ENCODE measurements at regions not wholly inside any gene's neighbourhood (a gene's known extent, or its start where the extent isn't known, plus 50 kb on each side); places are given as distances from the start of the nearest gene placed in this dataset.

DNA sequence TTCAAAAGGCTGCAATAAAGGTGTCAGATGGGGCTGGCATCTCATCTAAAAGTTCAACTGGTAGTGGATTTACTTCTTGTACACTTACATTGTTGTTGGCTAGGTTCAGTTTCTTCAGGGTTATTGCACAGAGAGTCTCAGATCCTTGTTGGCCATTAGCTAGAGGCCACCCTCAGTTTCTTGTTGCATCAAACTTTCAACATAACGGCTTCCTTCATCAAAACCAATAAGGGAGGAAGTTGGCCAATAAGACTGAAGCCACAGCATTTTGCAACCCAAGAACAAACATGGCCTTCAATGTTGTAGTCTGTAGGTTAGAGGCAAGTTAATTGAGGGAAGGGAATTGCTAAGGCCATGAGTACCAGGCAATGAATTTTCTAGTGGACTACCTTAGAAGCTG lies 218.0 kb downstream of the ZBBX start:
- intact Hi-C loops (cut with micrococcal nuclease): no loop called here
- CTCF ChIA-PET (ENCODE audit: partially characterized antibody): no interaction called here
- peaks cover 0 to 11% (median 4%) of the 10 kb centered on the region in 8 donors for H3K9me3 Mint-ChIP-seq
- DNase-seq: no peak
- H3K4me1 ChIP-seq (ENCODE audit: insufficient read depth, low read length): no peaks in the 10 kb centered on the region
- no peak overlapping the region for H3K27ac Mint-ChIP-seq
- H3K27ac ChIP-seq (ENCODE audit: low read depth, low read length): no peak overlapping the region
- no peaks in the 10 kb centered on the region for H3K36me3 Mint-ChIP-seq
- H3K27me3 ChIP-seq (ENCODE audit: insufficient read depth, low read length): no peaks in the 10 kb centered on the region
- no peaks in the 10 kb centered on the region for H3K4me1 Mint-ChIP-seq
- no peak overlapping the region for H3K4me3 Mint-ChIP-seq
- H3K9me3 ChIP-seq (ENCODE audit: control insufficient read depth in 1 of 2, low read length in 2 of 2): no peaks in the 10 kb centered on the region
- H3K4me3 ChIP-seq (ENCODE audit: low read length in 2 of 2): no peak overlapping the region
- POLR2A ChIA-PET (ENCODE audit: partially characterized antibody): no interaction called here
- H3K36me3 ChIP-seq (ENCODE audit: insufficient read depth, low read length): no peaks in the 10 kb centered on the region
- no peaks in the 10 kb centered on the region for H3K27me3 Mint-ChIP-seq

DNA sequence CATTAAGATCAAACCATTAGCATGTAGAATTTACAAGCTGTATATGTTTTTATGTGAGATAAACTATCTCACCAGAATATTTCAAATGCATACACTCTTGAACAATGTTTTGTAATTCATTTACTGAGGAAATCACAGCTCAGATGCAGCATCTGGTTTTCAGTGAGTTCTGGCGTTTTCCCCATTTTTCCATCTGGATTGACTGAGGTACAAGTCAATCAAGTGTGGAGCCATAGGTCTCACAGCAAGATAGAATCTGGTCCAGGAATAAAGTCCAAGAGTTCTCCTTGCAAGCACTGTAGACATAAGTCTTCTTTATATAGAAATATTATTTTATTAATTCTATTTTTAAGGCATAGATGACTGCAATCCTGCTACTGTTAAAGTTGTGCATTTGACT lies 219.3 kb downstream of the ZBBX start:
- Histone ChIP-seq H3K9me3 (ENCODE audit: control insufficient read depth in 1 of 2, low read length in 2 of 2) (no peaks in the 10 kb centered on the region), H3K4me3 (ENCODE audit: low read length in 2 of 2) (no peak overlapping the region), H3K4me1 (ENCODE audit: insufficient read depth, low read length) (no peaks in the 10 kb centered on the region), H3K27me3 (ENCODE audit: insufficient read depth, low read length) (no peaks in the 10 kb centered on the region), H3K27ac (ENCODE audit: low read depth, low read length) (no peak overlapping the region), H3K36me3 (ENCODE audit: insufficient read depth, low read length) (no peaks in the 10 kb centered on the region)
- intact Hi-C loops (cut with micrococcal nuclease): no loop called here
- no peak for DNase-seq
- Mint-ChIP-seq H3K4me1 (no peaks in the 10 kb centered on the region), H3K27ac (no peak overlapping the region), H3K9me3 (peaks cover 0 to 19% (median 6%) of the 10 kb centered on the region in 8 donors), H3K36me3 (no peaks in the 10 kb centered on the region), H3K27me3 (no peaks in the 10 kb centered on the region), H3K4me3 (no peak overlapping the region)
- CTCF ChIA-PET (ENCODE audit: partially characterized antibody): no interaction called here
- POLR2A ChIA-PET (ENCODE audit: partially characterized antibody): no interaction called here

DNA sequence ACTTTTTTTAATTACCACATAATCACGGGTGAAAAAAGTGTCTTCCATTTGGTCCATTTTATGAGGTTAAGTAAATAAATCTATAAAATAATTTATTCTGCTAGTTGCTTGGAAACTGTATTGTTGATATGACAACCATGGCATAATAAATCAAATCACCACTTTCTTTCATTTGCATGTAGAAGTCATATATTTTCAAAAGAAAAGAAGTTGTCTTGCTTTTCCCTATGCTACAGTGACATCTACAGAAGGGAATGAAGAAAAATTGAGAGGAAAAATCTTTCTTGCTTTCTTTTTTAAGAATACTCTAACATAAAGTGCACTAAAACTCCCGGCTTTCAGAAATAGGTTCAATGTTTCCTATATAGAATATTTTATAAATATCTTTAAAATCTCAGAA lies 228.5 kb downstream of the ZBBX start:
- no peak for DNase-seq
- ChIA-PET CTCF (ENCODE audit: partially characterized antibody) (no interaction called here), POLR2A (ENCODE audit: partially characterized antibody) (no interaction called here)
- Mint-ChIP-seq H3K9me3 (peaks cover 0 to 19% (median 2%) of the 10 kb centered on the region in 8 donors), H3K27me3 (no peaks in the 10 kb centered on the region), H3K4me3 (no peak overlapping the region), H3K36me3 (no peaks in the 10 kb centered on the region), H3K4me1 (no peaks in the 10 kb centered on the region), H3K27ac (no peak overlapping the region)
- no peaks in the 10 kb centered on the region for H3K4me1 ChIP-seq (ENCODE audit: insufficient read depth, low read length)
- no peaks in the 10 kb centered on the region for H3K9me3 ChIP-seq (ENCODE audit: control insufficient read depth in 1 of 2, low read length in 2 of 2)
- H3K4me3 ChIP-seq (ENCODE audit: low read length in 2 of 2): no peak overlapping the region
- no peaks in the 10 kb centered on the region for H3K27me3 ChIP-seq (ENCODE audit: insufficient read depth, low read length)
- H3K36me3 ChIP-seq (ENCODE audit: insufficient read depth, low read length): no peaks in the 10 kb centered on the region
- no peak overlapping the region for H3K27ac ChIP-seq (ENCODE audit: low read depth, low read length)
- intact Hi-C loops (cut with micrococcal nuclease): no loop called here

DNA sequence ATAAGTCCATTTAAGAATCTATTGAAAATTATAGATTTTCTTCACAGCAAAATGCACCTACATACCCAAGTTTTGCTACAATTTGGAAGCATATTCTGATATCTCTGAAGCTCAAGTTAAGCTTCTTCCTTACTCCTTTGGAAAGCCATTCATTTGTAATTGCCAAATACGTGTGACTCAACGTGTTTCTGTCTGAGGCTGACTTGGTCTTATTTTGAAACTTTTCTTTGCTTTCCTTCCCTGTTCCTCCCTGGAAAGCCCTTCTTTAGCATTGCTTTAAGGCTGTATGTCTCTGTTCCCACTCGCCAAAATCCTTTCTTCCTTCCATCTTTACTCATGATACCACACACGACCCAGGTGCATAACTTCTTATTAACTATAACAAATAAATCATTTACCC lies 232.0 kb downstream of the ZBBX start:
- CTCF ChIA-PET (ENCODE audit: partially characterized antibody): no interaction called here
- intact Hi-C loops (cut with micrococcal nuclease): no loop called here
- H3K36me3 Mint-ChIP-seq: no peaks in the 10 kb centered on the region

DNA sequence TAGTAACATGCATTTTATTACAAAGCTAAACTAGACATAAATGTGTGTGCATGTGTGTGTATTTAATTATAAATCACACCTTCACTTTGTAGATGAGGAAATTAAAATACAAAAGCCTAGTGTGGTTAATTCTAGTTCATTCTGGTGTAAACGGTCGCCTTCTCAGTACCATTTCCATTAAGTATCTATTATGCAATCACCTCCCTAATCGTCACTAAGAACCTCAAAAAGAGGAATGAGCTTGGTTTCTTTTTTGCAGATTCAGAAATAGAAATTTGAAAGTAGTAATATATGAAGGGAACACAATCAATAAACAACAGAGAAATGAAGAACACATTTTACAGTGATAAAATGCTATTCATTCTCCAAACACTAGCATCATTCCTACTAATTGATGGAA lies 233.2 kb downstream of the ZBBX start:
- no peak overlapping the region for H3K27ac Mint-ChIP-seq
- H3K27me3 ChIP-seq (ENCODE audit: insufficient read depth, low read length): no peaks in the 10 kb centered on the region
- no peak overlapping the region for H3K4me3 Mint-ChIP-seq
- H3K36me3 Mint-ChIP-seq: no peaks in the 10 kb centered on the region
- CTCF ChIA-PET (ENCODE audit: partially characterized antibody): no interaction called here
- no peak overlapping the region for H3K27ac ChIP-seq (ENCODE audit: low read depth, low read length)
- POLR2A ChIA-PET (ENCODE audit: partially characterized antibody): no interaction called here
- H3K36me3 ChIP-seq (ENCODE audit: insufficient read depth, low read length): no peaks in the 10 kb centered on the region
- intact Hi-C loops (cut with micrococcal nuclease): no loop called here
- no peaks in the 10 kb centered on the region for H3K4me1 Mint-ChIP-seq
- H3K4me1 ChIP-seq (ENCODE audit: insufficient read depth, low read length): no peaks in the 10 kb centered on the region
- peaks cover 0 to 6% (median under 1%) of the 10 kb centered on the region in 8 donors for H3K9me3 Mint-ChIP-seq
- no peak for DNase-seq
- H3K9me3 ChIP-seq (ENCODE audit: control insufficient read depth in 1 of 2, low read length in 2 of 2): no peaks in the 10 kb centered on the region
- no peaks in the 10 kb centered on the region for H3K27me3 Mint-ChIP-seq
- H3K4me3 ChIP-seq (ENCODE audit: low read length in 2 of 2): no peak overlapping the region

More for the DNA sequence above, 232.0 kb downstream of the ZBBX start:
- Histone ChIP-seq H3K4me1 (ENCODE audit: insufficient read depth, low read length) (no peaks in the 10 kb centered on the region), H3K36me3 (ENCODE audit: insufficient read depth, low read length) (no peaks in the 10 kb centered on the region), H3K27ac (ENCODE audit: low read depth, low read length) (no peak overlapping the region), H3K27me3 (ENCODE audit: insufficient read depth, low read length) (no peaks in the 10 kb centered on the region), H3K9me3 (ENCODE audit: control insufficient read depth in 1 of 2, low read length in 2 of 2) (no peaks in the 10 kb centered on the region), H3K4me3 (ENCODE audit: low read length in 2 of 2) (no peak overlapping the region)
- no peak for DNase-seq
- peaks cover 0 to 4% (median under 1%) of the 10 kb centered on the region in 8 donors for H3K9me3 Mint-ChIP-seq
- no peak overlapping the region for H3K4me3 Mint-ChIP-seq
- POLR2A ChIA-PET (ENCODE audit: partially characterized antibody): no interaction called here
- H3K4me1 Mint-ChIP-seq: no peaks in the 10 kb centered on the region
- no peak overlapping the region for H3K27ac Mint-ChIP-seq
- H3K27me3 Mint-ChIP-seq: no peaks in the 10 kb centered on the region

DNA sequence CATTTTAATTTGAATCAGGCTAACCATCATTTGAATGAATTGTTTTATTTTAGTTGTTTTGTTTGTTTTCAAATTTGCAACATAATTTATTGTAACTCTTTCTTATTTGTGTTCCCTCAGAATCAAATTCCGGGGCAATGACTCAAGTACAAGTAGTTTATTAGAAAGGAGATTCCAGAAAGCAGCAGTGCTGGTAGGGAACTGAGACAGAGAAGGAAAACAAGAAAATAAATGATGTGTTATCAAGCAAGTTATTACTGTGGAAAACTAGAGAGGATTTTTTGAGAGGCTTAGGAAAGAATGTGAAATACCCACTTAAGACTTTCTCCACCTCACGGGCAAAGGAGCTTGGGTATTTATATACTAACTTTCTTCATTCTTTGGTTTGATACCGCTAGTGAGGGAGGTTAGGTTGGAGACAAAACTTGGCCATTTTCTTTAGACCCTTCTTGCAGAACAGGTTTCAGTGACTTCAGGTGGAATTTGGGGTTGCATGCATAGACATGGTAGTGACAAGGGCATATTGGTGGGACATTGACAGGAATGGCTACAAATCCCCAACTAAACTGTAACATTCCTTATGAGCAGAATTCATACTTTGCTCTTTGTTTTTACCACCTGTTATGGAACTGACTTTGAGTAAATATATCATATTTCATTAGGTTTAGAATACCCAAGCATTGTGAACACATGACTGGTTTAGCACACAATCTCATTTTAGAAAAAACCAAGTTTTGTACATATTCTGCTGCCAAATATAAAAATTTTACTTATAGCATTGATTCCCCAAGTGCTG lies 254.3 kb downstream of the ZBBX start:
- Mint-ChIP-seq H3K27me3 (no peaks in the 10 kb centered on the region), H3K4me1 (no peaks in the 10 kb centered on the region), H3K27ac (no peak overlapping the region), H3K9me3 (peaks cover 0 to 31% (median 9%) of the 10 kb centered on the region in 8 donors), H3K4me3 (no peak overlapping the region), H3K36me3 (no peaks in the 10 kb centered on the region)
- no peaks in the 10 kb centered on the region for H3K27me3 ChIP-seq (ENCODE audit: insufficient read depth, low read length)
- no peak overlapping the region for H3K27ac ChIP-seq (ENCODE audit: low read depth, low read length)
- intact Hi-C loops (cut with micrococcal nuclease): no loop called here
- H3K9me3 ChIP-seq (ENCODE audit: control insufficient read depth in 1 of 2, low read length in 2 of 2): no peaks in the 10 kb centered on the region
- POLR2A ChIA-PET (ENCODE audit: partially characterized antibody): no interaction called here
- CTCF ChIA-PET (ENCODE audit: partially characterized antibody): no interaction called here
- H3K4me1 ChIP-seq (ENCODE audit: insufficient read depth, low read length): no peaks in the 10 kb centered on the region
- no peak for DNase-seq
- no peaks in the 10 kb centered on the region for H3K36me3 ChIP-seq (ENCODE audit: insufficient read depth, low read length)
- H3K4me3 ChIP-seq (ENCODE audit: low read length in 2 of 2): no peak overlapping the region

DNA sequence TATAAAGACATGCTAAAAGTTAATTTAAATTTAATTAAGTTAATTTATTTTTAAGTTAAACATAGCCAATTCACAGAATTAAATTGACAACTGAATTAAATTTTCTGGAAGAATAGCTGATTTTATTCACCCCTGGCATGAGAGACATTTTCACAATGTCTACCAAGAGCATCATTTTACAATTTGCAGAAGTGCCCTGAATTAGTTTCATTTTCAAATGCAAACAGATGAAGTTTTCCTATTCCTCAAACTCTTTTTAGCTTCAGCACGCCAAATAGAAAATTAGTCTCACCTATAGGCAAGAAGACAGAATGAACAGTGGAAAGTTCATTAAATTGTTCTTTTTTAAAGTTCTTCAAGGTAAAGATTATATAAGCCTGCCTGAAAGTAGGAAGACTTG lies 259.3 kb downstream of the ZBBX start:
- Mint-ChIP-seq H3K36me3 (no peaks in the 10 kb centered on the region), H3K27me3 (no peaks in the 10 kb centered on the region), H3K4me1 (no peaks in the 10 kb centered on the region), H3K27ac (no peak overlapping the region), H3K9me3 (peaks cover 0 to 11% (median 7%) of the 10 kb centered on the region in 8 donors), H3K4me3 (no peak overlapping the region)
- ChIA-PET POLR2A (ENCODE audit: partially characterized antibody) (no interaction called here), CTCF (ENCODE audit: partially characterized antibody) (no interaction called here)
- no peak overlapping the region for H3K4me3 ChIP-seq (ENCODE audit: low read length in 2 of 2)
- H3K36me3 ChIP-seq (ENCODE audit: insufficient read depth, low read length): no peaks in the 10 kb centered on the region
- intact Hi-C loops (cut with micrococcal nuclease): no loop called here
- no peaks in the 10 kb centered on the region for H3K4me1 ChIP-seq (ENCODE audit: insufficient read depth, low read length)
- H3K27ac ChIP-seq (ENCODE audit: low read depth, low read length): no peak overlapping the region
- no peaks in the 10 kb centered on the region for H3K27me3 ChIP-seq (ENCODE audit: insufficient read depth, low read length)
- H3K9me3 ChIP-seq (ENCODE audit: control insufficient read depth in 1 of 2, low read length in 2 of 2): no peaks in the 10 kb centered on the region
- no peak for DNase-seq
